ENCODE measurements at regions not wholly inside any gene's neighbourhood (a gene's known extent, or its start where the extent isn't known, plus 50 kb on each side); places are given as distances from the start of the nearest gene placed in this dataset.

DNA sequence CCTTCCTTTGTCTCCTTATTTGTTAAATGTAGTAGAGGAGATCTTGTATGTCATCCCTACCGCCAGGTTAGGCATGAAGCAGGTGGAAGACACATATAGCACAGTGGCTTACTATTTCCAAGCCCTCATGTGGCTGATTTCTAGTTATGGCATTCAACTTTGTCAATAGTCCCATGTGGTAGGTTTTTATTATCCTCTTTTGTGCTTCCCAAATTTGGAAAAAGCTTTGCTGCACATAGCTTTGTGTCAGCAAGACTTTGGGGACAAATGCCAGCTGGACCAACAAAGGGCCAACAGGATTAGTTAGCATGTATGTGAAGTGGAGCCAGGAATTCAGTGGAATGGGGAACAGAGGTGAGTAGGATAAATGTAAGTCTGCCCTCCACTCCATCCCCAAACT is 276.3 kb downstream of the PSAT1 start:
- no peaks in the 10 kb centered on the region for H3K36me3 ChIP-seq (ENCODE audit: control insufficient read depth, insufficient read depth, low read length)
- peak; percentile 25 for DNase-seq
- H3K9me3 ChIP-seq (replicated peaks; ENCODE audit: control insufficient read depth, low read depth, low read length), result peaks cover 2% of the 10 kb centered on the region
- WGBS (ENCODE audit: insufficient coverage), result no CpG with 5 or more reads among the region's 1 CpG
- no peaks in the 10 kb centered on the region for H3K27me3 ChIP-seq (ENCODE audit: control insufficient read depth, insufficient read depth, low read length)
- H3K4me3 ChIP-seq (ENCODE audit: low read length), result no peak overlapping the region
- H3K4me1 ChIP-seq (ENCODE audit: control insufficient read depth, insufficient read depth, low read length), result no peaks in the 10 kb centered on the region
- no peak overlapping the region for H3K27ac ChIP-seq (ENCODE audit: low read length)

DNA sequence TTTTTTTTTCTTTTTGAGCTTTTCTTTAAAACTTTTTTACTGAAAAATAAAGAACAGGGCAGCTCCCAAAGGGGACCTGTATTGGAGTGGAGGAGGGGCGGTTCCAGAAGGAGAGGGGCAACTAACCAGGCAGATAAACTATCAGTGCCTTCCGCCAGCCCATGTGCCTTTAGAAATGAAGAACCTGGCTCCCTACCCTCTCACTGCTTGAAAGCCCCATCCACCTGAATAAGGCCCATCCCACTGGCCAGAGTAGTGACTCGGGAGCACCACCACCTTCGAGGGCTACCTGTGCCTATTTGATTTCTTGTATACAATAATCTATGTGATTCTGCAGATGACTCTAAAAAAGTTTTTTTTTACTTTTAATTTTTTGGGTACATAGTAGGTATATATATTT is 276.7 kb downstream of the PSAT1 start:
- H3K27me3 ChIP-seq (ENCODE audit: control insufficient read depth, insufficient read depth, low read length), result no peaks in the 10 kb centered on the region
- H3K9me3 ChIP-seq (replicated peaks; ENCODE audit: control insufficient read depth, low read depth, low read length), result peaks cover 1% of the 10 kb centered on the region
- no peak for DNase-seq
- H3K36me3 ChIP-seq (ENCODE audit: control insufficient read depth, insufficient read depth, low read length), result no peaks in the 10 kb centered on the region
- WGBS (ENCODE audit: insufficient coverage), result no CpG with 5 or more reads among the region's 4 CpGs
- H3K4me3 ChIP-seq (ENCODE audit: low read length), result no peak overlapping the region
- no peaks in the 10 kb centered on the region for H3K4me1 ChIP-seq (ENCODE audit: control insufficient read depth, insufficient read depth, low read length)
- no peak overlapping the region for H3K27ac ChIP-seq (ENCODE audit: low read length)

DNA sequence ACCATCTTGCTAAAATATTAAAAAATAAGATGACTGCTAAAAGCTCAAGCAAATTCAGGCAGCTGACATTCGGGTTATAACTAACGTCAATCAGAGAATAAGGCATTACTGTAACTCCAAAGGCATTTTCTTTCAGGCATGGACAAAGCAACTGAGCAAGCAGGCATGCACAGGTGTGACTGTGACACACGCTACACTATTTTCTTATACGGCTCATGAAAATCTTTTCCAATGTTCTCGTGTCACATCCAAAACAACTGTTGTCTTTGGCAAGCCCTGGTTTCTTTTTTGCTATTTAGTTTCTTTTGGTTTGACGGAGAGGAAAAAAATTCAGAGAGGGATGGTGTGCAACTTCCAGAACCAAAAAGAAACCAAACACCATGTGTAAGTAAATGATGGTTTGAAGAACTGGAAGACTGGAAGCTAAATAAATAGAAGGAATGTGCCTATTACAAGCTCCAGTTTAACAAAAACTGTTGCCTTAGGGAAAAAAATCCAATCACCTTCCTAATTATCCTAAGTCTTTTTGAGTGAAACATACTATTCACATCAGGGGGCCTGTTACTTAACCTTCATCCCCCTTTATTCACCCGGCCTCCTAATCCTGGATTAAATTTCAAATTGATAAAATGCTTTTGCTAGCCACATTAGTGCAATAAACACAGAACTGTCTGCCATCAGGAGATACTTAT is 277.6 kb downstream of the PSAT1 start:
- DNase-seq, result peak; percentile 14
- H3K27ac ChIP-seq (ENCODE audit: low read length), result no peak overlapping the region
- WGBS (ENCODE audit: insufficient coverage), result 57% methylated on average over 2 of the region's 7 CpGs
- H3K4me1 ChIP-seq (ENCODE audit: control insufficient read depth, insufficient read depth, low read length), result no peaks in the 10 kb centered on the region
- H3K4me3 ChIP-seq (ENCODE audit: low read length), result no peak overlapping the region
- no peaks in the 10 kb centered on the region for H3K36me3 ChIP-seq (ENCODE audit: control insufficient read depth, insufficient read depth, low read length)
- H3K9me3 ChIP-seq (replicated peaks; ENCODE audit: control insufficient read depth, low read depth, low read length), result no peaks in the 10 kb centered on the region
- no peaks in the 10 kb centered on the region for H3K27me3 ChIP-seq (ENCODE audit: control insufficient read depth, insufficient read depth, low read length)

DNA sequence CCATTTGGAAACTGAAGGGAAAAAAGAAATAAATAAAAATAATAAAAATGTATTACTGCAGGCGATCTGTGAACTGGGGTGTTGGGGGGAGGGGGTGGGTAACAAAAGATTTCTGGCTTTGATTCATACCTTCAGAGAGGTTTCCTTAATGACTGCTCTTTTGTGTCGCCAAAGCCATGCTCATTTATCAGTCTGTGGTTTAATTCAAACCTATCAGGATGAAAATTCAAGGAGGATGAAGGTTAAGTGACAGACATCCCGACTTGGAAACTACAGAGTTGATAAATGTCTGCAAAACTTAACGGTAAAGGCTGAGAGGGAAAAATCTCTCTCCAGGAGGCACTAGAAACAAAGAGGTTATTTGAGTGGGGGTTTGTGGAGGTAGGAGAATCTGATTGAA is 278.2 kb downstream of the PSAT1 start:
- no peak for DNase-seq
- no peaks in the 10 kb centered on the region for H3K27me3 ChIP-seq (ENCODE audit: control insufficient read depth, insufficient read depth, low read length)
- H3K4me1 ChIP-seq (ENCODE audit: control insufficient read depth, insufficient read depth, low read length), result no peaks in the 10 kb centered on the region
- H3K36me3 ChIP-seq (ENCODE audit: control insufficient read depth, insufficient read depth, low read length), result no peaks in the 10 kb centered on the region
- no CpG with 5 or more reads among the region's 4 CpGs for WGBS (ENCODE audit: insufficient coverage)
- no peak overlapping the region for H3K27ac ChIP-seq (ENCODE audit: low read length)
- no peak overlapping the region for H3K4me3 ChIP-seq (ENCODE audit: low read length)
- H3K9me3 ChIP-seq (replicated peaks; ENCODE audit: control insufficient read depth, low read depth, low read length), result no peaks in the 10 kb centered on the region

DNA sequence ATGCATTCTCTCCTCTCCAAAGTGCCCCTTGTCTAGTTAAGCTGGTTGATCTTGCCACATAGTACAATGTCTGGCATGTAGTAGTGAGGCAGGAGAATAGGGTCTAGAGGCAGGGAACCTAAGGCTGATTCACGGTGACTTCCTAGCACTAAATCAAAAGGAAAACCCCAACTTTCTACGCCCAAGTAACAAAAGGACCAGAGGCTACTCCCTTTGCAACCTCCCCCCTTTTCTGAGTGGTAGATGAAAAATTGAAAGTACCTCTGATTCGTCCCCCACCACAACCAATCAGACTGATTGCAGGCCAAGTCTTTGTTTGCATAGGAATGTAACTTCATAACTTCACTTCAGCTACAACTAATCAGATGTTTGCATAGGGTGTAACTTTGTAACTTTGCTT is 278.8 kb downstream of the PSAT1 start:
- H3K27me3 ChIP-seq (ENCODE audit: control insufficient read depth, insufficient read depth, low read length), result no peaks in the 10 kb centered on the region
- no peaks in the 10 kb centered on the region for H3K9me3 ChIP-seq (replicated peaks; ENCODE audit: control insufficient read depth, low read depth, low read length)
- no peak overlapping the region for H3K4me3 ChIP-seq (ENCODE audit: low read length)
- DNase-seq, result no peak
- no peaks in the 10 kb centered on the region for H3K36me3 ChIP-seq (ENCODE audit: control insufficient read depth, insufficient read depth, low read length)
- H3K27ac ChIP-seq (ENCODE audit: low read length), result no peak overlapping the region
- WGBS (ENCODE audit: insufficient coverage), result no CpG with 5 or more reads among the region's 3 CpGs
- no peaks in the 10 kb centered on the region for H3K4me1 ChIP-seq (ENCODE audit: control insufficient read depth, insufficient read depth, low read length)

DNA sequence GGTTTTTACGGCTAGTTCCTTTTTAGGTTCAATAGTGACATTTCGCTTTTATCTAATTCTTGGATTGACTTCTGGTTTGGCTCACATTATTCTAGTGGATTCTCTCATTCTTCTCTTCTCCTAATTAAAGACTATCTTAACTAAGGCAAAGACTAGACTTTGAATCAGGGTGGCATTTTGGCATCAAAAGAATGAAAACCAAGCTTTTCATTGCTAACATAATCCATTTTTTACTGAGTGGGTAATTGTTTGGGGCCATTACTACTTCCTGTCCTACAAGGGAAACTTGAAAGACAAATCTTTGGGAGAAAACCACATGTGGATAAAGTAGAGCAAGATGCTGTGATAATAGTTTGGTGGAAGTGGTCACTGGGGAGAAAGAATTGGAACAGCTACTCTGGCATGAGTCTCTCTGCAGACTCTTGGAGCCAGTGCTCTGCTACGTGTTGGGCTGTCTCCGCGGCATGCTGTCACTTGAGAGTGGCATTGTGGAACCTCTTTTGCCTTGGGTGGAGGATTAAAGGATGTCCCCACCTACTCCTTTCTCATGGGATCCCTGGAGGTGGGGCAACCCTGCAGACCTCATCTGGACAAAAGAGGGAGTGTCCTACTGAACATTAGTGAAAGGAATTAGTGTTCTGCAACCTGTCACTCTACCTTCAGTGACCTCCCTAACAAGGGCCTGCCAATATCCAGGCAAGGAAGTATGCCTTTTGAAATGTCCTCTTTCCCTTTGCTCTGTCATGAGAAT is 280.4 kb downstream of the PSAT1 start:
- H3K4me1 ChIP-seq (ENCODE audit: control insufficient read depth, insufficient read depth, low read length), result no peaks in the 10 kb centered on the region
- no peak for DNase-seq
- no peaks in the 10 kb centered on the region for H3K27me3 ChIP-seq (ENCODE audit: control insufficient read depth, insufficient read depth, low read length)
- H3K27ac ChIP-seq (ENCODE audit: low read length), result no peak overlapping the region
- no peaks in the 10 kb centered on the region for H3K9me3 ChIP-seq (replicated peaks; ENCODE audit: control insufficient read depth, low read depth, low read length)
- H3K36me3 ChIP-seq (ENCODE audit: control insufficient read depth, insufficient read depth, low read length), result no peaks in the 10 kb centered on the region
- 82% methylated on average over 3 of the region's 5 CpGs for WGBS (ENCODE audit: insufficient coverage)
- no peak overlapping the region for H3K4me3 ChIP-seq (ENCODE audit: low read length)

DNA sequence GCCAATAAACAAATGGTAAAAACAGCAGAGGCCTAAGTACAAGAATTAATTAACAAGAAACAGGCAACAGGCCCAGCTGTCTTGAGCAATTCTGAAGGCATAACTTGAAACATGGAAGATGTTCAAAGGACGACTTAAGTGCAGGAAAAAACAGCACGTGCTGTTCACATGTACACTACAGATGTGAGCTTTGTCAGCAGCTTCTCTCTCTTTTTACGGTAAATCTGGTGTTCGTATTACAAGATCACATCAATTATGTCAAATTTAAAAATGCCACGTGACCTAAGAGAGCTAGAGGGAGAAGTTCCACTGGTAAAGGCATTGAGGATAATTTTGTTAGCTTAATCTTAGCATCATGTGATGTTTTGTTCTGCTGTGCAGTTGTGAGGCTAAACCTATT is 281.1 kb downstream of the PSAT1 start:
- Histone ChIP-seq H3K4me3 (ENCODE audit: low read length) (no peak overlapping the region), H3K27ac (ENCODE audit: low read length) (no peak overlapping the region), H3K9me3 (replicated peaks; ENCODE audit: control insufficient read depth, low read depth, low read length) (no peaks in the 10 kb centered on the region), H3K36me3 (ENCODE audit: control insufficient read depth, insufficient read depth, low read length) (no peaks in the 10 kb centered on the region), H3K4me1 (ENCODE audit: control insufficient read depth, insufficient read depth, low read length) (no peaks in the 10 kb centered on the region), H3K27me3 (ENCODE audit: control insufficient read depth, insufficient read depth, low read length) (no peaks in the 10 kb centered on the region)
- DNase-seq, result peak; percentile 57
- 60% methylated on average over 1 of the region's 5 CpGs for whole genome bisulfite sequencing (ENCODE audit: insufficient coverage)

DNA sequence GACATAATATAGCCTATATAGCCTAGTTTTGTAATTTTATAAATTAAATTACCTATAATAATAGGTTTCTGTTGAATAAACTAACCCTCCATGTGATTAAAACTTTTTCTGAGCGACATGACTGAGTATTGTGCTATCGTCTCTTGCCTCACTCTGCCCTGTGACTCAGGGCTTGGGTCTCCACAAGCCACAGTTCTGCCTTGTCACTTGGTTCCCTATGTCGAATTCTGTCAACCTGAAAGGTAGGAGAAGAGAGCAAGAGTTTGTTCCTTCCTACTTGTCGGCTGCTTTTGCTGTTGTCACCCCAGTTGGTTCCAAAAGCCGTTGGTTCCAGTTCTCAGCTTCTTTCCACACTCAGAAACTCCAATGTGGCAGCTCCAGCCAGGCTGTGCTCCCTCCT is 285.9 kb downstream of the PSAT1 start:
- no peak for DNase-seq
- H3K4me3 ChIP-seq (ENCODE audit: low read length), result no peak overlapping the region
- peaks cover 3% of the 10 kb centered on the region for H3K9me3 ChIP-seq (replicated peaks; ENCODE audit: control insufficient read depth, low read depth, low read length)
- WGBS (ENCODE audit: insufficient coverage), result 95% methylated on average over 3 of the region's 5 CpGs
- no peaks in the 10 kb centered on the region for H3K4me1 ChIP-seq (ENCODE audit: control insufficient read depth, insufficient read depth, low read length)
- no peaks in the 10 kb centered on the region for H3K27me3 ChIP-seq (ENCODE audit: control insufficient read depth, insufficient read depth, low read length)
- H3K36me3 ChIP-seq (ENCODE audit: control insufficient read depth, insufficient read depth, low read length), result no peaks in the 10 kb centered on the region
- H3K27ac ChIP-seq (ENCODE audit: low read length), result no peak overlapping the region

DNA sequence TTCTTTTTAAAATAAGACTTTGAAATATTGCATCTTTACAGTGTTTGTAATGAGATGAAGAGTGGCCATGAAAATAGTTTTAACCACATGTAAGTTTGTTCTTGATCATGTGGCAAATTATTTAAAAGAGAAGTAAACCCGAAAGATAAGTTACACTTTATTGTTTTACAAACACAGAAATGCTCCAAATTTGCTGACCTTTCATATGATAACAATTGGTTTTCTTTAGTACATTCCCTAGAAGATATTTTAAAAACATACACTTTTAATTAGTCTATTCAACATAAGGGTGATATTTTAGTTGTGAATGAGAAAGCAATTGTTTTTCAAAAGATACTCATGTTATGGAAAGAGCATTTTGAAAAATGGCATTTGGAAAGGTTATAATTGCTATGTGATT is 287.7 kb downstream of the PSAT1 start:
- H3K9me3 ChIP-seq (replicated peaks; ENCODE audit: control insufficient read depth, low read depth, low read length), result peaks cover 3% of the 10 kb centered on the region
- no peak for DNase-seq
- no peaks in the 10 kb centered on the region for H3K36me3 ChIP-seq (ENCODE audit: control insufficient read depth, insufficient read depth, low read length)
- H3K4me1 ChIP-seq (ENCODE audit: control insufficient read depth, insufficient read depth, low read length), result no peaks in the 10 kb centered on the region
- WGBS (ENCODE audit: insufficient coverage), result no CpG with 5 or more reads among the region's 1 CpG
- H3K27ac ChIP-seq (ENCODE audit: low read length), result no peak overlapping the region
- H3K27me3 ChIP-seq (ENCODE audit: control insufficient read depth, insufficient read depth, low read length), result no peaks in the 10 kb centered on the region
- H3K4me3 ChIP-seq (ENCODE audit: low read length), result no peak overlapping the region

DNA sequence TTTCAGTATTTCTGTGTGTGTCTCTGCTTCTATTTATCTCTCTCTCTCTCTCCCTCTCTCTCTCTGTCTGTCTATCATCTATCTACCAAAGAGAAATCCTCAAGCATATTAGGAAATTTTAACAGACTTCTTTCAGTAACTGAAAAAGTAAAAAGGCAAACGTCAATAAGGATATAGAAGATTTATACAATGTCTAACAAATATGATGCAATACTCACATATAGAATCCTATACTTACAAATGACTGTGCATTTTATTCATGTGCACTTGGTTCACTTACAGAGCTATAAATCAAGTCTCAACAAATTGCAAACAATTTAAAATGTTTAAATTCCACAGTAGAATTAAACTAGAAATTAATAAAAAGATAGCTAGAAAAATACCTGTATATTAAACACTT is 289.0 kb downstream of the PSAT1 start:
- H3K9me3 ChIP-seq (replicated peaks; ENCODE audit: control insufficient read depth, low read depth, low read length), result peaks cover 3% of the 10 kb centered on the region
- no peak overlapping the region for H3K27ac ChIP-seq (ENCODE audit: low read length)
- no CpG with 5 or more reads among the region's 1 CpG for WGBS (ENCODE audit: insufficient coverage)
- H3K4me1 ChIP-seq (ENCODE audit: control insufficient read depth, insufficient read depth, low read length), result no peaks in the 10 kb centered on the region
- DNase-seq, result no peak
- no peaks in the 10 kb centered on the region for H3K36me3 ChIP-seq (ENCODE audit: control insufficient read depth, insufficient read depth, low read length)
- H3K27me3 ChIP-seq (ENCODE audit: control insufficient read depth, insufficient read depth, low read length), result no peaks in the 10 kb centered on the region
- no peak overlapping the region for H3K4me3 ChIP-seq (ENCODE audit: low read length)

Measured in muscle of leg (tissue), 3 donors.